ENCODE measurements at regions not wholly inside any gene's neighbourhood (a gene's known extent, or its start where the extent isn't known, plus 50 kb on each side); places are given as distances from the start of the nearest gene placed in this dataset.

DNA sequence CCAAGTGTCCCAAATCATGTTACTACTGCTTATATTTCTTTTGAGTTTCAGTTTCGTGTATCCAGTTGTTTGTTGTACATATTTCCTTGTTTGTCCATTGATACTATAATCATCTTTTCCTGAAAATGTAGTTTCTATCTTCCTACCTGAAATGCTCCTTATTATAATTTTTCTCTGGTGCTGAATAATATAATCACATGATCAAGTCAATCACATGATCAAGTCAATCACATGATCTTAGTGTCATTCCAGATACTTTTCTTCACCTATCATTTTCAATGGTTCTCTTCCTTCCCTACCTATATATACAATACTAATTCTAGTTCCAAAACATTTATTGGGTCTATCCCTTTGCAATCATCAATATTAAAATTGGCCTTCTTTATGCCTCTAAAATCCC is 2058.8 kb downstream of the PCDH7 start:
- Histone ChIP-seq H3K4me3 (ENCODE audit: low read depth, low read length, poor library complexity, severe bottlenecking) (no peak overlapping the region), H3K27ac (ENCODE audit: low read depth, low read length, poor library complexity, severe bottlenecking) (no peak overlapping the region), H3K9me3 (ENCODE audit: low read depth, low read length, poor library complexity, severe bottlenecking) (no peaks in the 10 kb centered on the region), H3K4me1 (ENCODE audit: insufficient read depth, low read length, poor library complexity, severe bottlenecking) (no peaks in the 10 kb centered on the region), H3K36me3 (ENCODE audit: insufficient read depth, low read length, poor library complexity, severe bottlenecking) (no peaks in the 10 kb centered on the region), H3K27me3 (replicated peaks; ENCODE audit: insufficient read depth, low read depth, low read length, poor library complexity) (no peaks in the 10 kb centered on the region)
- intact Hi-C loops (cut with micrococcal nuclease; ENCODE audit: unreplicated experiment) = no loop called here
- BruUV-seq (replicated peaks) = no TSS peak
- ChIA-PET POLR2A (ENCODE audit: low non-redundant PET) (no interaction called here), CTCF (no interaction called here)
- TF ChIP-seq, protein P1, sequence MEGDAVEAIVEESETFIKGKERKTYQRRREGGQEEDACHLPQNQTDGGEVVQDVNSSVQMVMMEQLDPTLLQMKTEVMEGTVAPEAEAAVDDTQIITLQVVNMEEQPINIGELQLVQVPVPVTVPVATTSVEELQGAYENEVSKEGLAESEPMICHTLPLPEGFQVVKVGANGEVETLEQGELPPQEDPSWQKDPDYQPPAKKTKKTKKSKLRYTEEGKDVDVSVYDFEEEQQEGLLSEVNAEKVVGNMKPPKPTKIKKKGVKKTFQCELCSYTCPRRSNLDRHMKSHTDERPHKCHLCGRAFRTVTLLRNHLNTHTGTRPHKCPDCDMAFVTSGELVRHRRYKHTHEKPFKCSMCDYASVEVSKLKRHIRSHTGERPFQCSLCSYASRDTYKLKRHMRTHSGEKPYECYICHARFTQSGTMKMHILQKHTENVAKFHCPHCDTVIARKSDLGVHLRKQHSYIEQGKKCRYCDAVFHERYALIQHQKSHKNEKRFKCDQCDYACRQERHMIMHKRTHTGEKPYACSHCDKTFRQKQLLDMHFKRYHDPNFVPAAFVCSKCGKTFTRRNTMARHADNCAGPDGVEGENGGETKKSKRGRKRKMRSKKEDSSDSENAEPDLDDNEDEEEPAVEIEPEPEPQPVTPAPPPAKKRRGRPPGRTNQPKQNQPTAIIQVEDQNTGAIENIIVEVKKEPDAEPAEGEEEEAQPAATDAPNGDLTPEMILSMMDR (conservative IDR thresholded peaks at IDR 0.05; ENCODE audit: low read depth, low read length) = no peak
- TF ChIP-seq EZH2 (IDR thresholded peaks at IDR 0.05; ENCODE audit: borderline replicate concordance, low read depth, low read length, poor library complexity, severe bottlenecking) = no peak
- no peak for DNase-seq (ENCODE audit: low spot score)

DNA sequence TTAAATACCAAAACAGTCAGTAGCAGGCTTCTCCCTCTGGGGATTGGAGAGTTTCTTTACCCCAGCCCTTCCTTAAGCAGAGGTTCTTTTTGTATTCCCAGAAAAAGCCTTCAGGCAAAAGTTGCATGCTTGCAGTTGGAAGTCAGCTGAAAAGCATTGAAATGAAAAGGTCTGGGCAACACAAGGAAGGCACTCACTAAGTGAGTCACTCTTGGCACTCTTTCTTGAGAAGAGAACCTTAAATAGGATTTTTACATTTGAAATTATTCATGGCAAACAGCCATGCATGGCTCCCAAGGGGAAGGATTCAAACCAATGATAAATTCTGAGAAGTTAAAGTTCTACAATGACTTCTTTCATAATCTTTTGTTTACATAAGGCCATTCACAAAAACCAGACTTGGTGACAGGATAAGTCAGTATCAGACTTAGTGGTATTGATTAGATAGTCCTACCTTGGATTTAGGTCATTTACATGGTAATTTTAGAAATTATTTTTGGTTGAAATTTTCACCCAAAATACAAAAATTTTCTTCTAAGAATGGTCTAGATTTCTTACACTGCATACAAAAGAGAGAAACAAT is 2068.9 kb downstream of the PCDH7 start:
- no TSS peak for BruUV-seq (replicated peaks)
- no peak overlapping the region for H3K4me3 ChIP-seq (ENCODE audit: low read depth, low read length, poor library complexity, severe bottlenecking)
- TF ChIP-seq EZH2 (IDR thresholded peaks at IDR 0.05; ENCODE audit: borderline replicate concordance, low read depth, low read length, poor library complexity, severe bottlenecking) = no peak
- TF ChIP-seq, protein P1 (conservative IDR thresholded peaks at IDR 0.05; ENCODE audit: low read depth, low read length) = no peak
- no peak overlapping the region for H3K27ac ChIP-seq (ENCODE audit: low read depth, low read length, poor library complexity, severe bottlenecking)
- no peaks in the 10 kb centered on the region for H3K36me3 ChIP-seq (ENCODE audit: insufficient read depth, low read length, poor library complexity, severe bottlenecking)
- H3K9me3 ChIP-seq (ENCODE audit: low read depth, low read length, poor library complexity, severe bottlenecking) = no peaks in the 10 kb centered on the region
- no peaks in the 10 kb centered on the region for H3K27me3 ChIP-seq (replicated peaks; ENCODE audit: insufficient read depth, low read depth, low read length, poor library complexity)
- ChIA-PET POLR2A (ENCODE audit: low non-redundant PET) (interaction anchor here (0.6 kb wide), 1 partner anchor 814 kb away, joined by 5 read pairs; no protein-coding TSS in a partner anchor), CTCF (no interaction called here)
- DNase-seq (ENCODE audit: low spot score) = peak; percentile 76
- no peaks in the 10 kb centered on the region for H3K4me1 ChIP-seq (ENCODE audit: insufficient read depth, low read length, poor library complexity, severe bottlenecking)
- intact Hi-C loops (cut with micrococcal nuclease; ENCODE audit: unreplicated experiment) = no loop called here

DNA sequence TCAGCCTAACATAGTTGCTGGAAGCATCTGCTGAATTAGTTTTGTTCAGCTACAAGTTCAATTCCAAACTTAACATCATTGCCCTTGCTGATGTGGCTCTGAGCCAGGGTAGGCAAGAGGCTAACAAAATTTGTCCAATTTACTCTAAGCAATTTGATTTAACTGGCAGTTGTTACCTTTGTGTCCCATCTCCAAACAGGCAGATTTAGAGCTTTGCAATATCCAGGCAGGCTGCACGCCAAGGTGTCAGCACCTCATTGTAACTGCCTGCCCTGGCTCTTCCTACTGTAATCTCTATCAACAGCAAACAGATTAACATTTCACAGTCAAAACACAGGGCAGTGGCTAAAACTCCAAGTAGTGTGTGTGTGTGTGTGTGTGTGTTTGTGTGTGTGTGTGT is 2070.6 kb downstream of the PCDH7 start:
- DNase-seq (ENCODE audit: low spot score) = no peak
- Histone ChIP-seq H3K27ac (ENCODE audit: low read depth, low read length, poor library complexity, severe bottlenecking) (no peak overlapping the region), H3K4me3 (ENCODE audit: low read depth, low read length, poor library complexity, severe bottlenecking) (no peak overlapping the region), H3K27me3 (replicated peaks; ENCODE audit: insufficient read depth, low read depth, low read length, poor library complexity) (no peaks in the 10 kb centered on the region), H3K36me3 (ENCODE audit: insufficient read depth, low read length, poor library complexity, severe bottlenecking) (no peaks in the 10 kb centered on the region), H3K9me3 (ENCODE audit: low read depth, low read length, poor library complexity, severe bottlenecking) (no peaks in the 10 kb centered on the region), H3K4me1 (ENCODE audit: insufficient read depth, low read length, poor library complexity, severe bottlenecking) (no peaks in the 10 kb centered on the region)
- BruUV-seq (replicated peaks) = no TSS peak
- TF ChIP-seq, protein P1 (conservative IDR thresholded peaks at IDR 0.05; ENCODE audit: low read depth, low read length) = no peak
- TF ChIP-seq EZH2 (IDR thresholded peaks at IDR 0.05; ENCODE audit: borderline replicate concordance, low read depth, low read length, poor library complexity, severe bottlenecking) = no peak
- intact Hi-C loops (cut with micrococcal nuclease; ENCODE audit: unreplicated experiment) = no loop called here
- CTCF ChIA-PET = no interaction called here
- POLR2A ChIA-PET (ENCODE audit: low non-redundant PET) = no interaction called here
